Transverse colon (tissue), 4 donors: ENCODE measurements at regions not wholly inside any gene's neighbourhood (a gene's known extent, or its start where the extent isn't known, plus 50 kb on each side); places are given as distances from the start of the nearest gene placed in this dataset.

Experiments used
- DNase-seq: peaks from one replicate; pipeline ENCODE4 v3.0.0-alpha.2; 2019
- H3K27ac ChIP-seq, 4 donors: fragments of 200-600 bp; sonication (generic); 2 replicates each; pipeline ENCODE4 v1.5.1; 2016 to 2018; ENCODE audit warnings: inconsistent platforms in 4 of 4
- H3K27me3 ChIP-seq: fragments of 200-600 bp; sonication (generic); 2 replicates; pipeline ENCODE4 v1.5.1; 2017; ENCODE audit warnings: inconsistent platforms
- H3K36me3 ChIP-seq, 4 donors: fragments of 200-600 bp; sonication (generic); 2 replicates each; pipeline ENCODE4 v1.5.1; 2017 to 2019; ENCODE audit warnings: inconsistent platforms in 4 of 4
- H3K4me1 ChIP-seq, 4 donors: fragments of 200-600 bp; sonication (generic); 2 replicates each; pipeline ENCODE4 v1.5.1; 2017 to 2020; ENCODE audit warnings: inconsistent platforms in 4 of 4
- H3K4me3 ChIP-seq, 4 donors: fragments of 200-600 bp; sonication (generic); 1 replicate in 1 of 4; 2 replicates in 3 of 4; pipeline versions ENCODE4 v1.5.1 to v1.6.1; 2017 to 2019; ENCODE audit warnings: inconsistent platforms in 4 of 4
- H3K9me3 ChIP-seq, 2 donors: fragments of 200-600 bp; sonication (generic); 2 replicates each; pipeline ENCODE4 v1.5.1; 2017 to 2019; ENCODE audit warnings: inconsistent platforms in 2 of 2
- CTCF ChIP-seq, 5 experiments: fragments of 200-600 bp in 3 of 5; fragments of 450-650 bp in 2 of 5; sonication (generic) in 3 of 5; IDR thresholded peaks; 1 replicate in 2 of 5; 2 replicates in 3 of 5; pipeline ENCODE4 v1.5.1; 2016 to 2017; ENCODE audit warnings: antibody characterized with exemption in 5 of 5, inconsistent platforms in 3 of 5, mild to moderate bottlenecking in 2 of 5, moderate library complexity in 1 of 5
- EP300 ChIP-seq: sonication (generic); formaldehyde crosslinking; IDR thresholded peaks from one replicate; pipeline ENCODE4 v1.6.1; 2017; ENCODE audit warnings: antibody characterized with exemption, low read depth
- POLR2A ChIP-seq: fragments of 450-650 bp; IDR thresholded peaks from one replicate; pipeline ENCODE4 v1.6.1; 2016; ENCODE audit warnings: antibody characterized with exemption, mild to moderate bottlenecking, moderate library complexity
- POLR2AphosphoS5 ChIP-seq, 3 donors: sonication (generic); formaldehyde crosslinking; IDR thresholded peaks; one replicate each; pipeline ENCODE4 v1.6.1; 2016; ENCODE audit warnings: antibody characterized with exemption in 3 of 3
- WGBS, 2 donors: methylation state at CpG; one replicate each; pipeline ENCODE4 v1.1.5; 2018; ENCODE audit warnings: low coverage in 1 of 2; 5-methylcytosine and 5-hydroxymethylcytosine counted together
- in situ Hi-C, 4 donors: fragments of 200-750 bp; cut with MboI; loops; one replicate each; pipeline versions ENCODE4 v1.15.0 to v1.15.1; 2017; ENCODE audit warnings: low sequenced_read_pairs in 3 of 4, low pct_ligation_motif_present in 1 of 4, low pct_unique_long_range_greater_than_20kb in 1 of 4
- intact Hi-C: fragments of 100-400 bp; cut with DNase I; formaldehyde crosslinking; loops from one replicate; pipeline ENCODE4 v1.15.1; 2023; ENCODE audit warnings: low total_unique reads

- Histone ChIP-seq H3K27ac (no peak overlapping the region), H3K36me3 (no peaks in the 10 kb centered on the region), H3K4me3 (no peak overlapping the region), H3K9me3 (no peaks in the 10 kb centered on the region), H3K4me1 (no peaks in the 10 kb centered on the region), H3K27me3 (no peaks in the 10 kb centered on the region)
- no peak for TF ChIP-seq CTCF (IDR thresholded peaks at IDR 0.05)
- TF ChIP-seq POLR2A = no peak
- no peak for TF ChIP-seq POLR2AphosphoS5 (IDR thresholded peaks at IDR 0.05)
- no peak for TF ChIP-seq EP300
- intact Hi-C loops = no loop called here
- DNase-seq = no peak
- in situ Hi-C loops = no loop called here
Measured at GRCh38 chr14:35959835-35960234, 133.7 kb downstream of the BRMS1L start.

GRCh38 chr14:35958499-35958898 is 132.4 kb downstream of the BRMS1L start:
- in situ Hi-C loops (no loop called here), intact Hi-C loops (no loop called here)
- H3K36me3 ChIP-seq = no peaks in the 10 kb centered on the region
- H3K9me3 ChIP-seq = no peaks in the 10 kb centered on the region
- H3K27me3 ChIP-seq = no peaks in the 10 kb centered on the region
- TF ChIP-seq POLR2AphosphoS5 (IDR thresholded peaks at IDR 0.05) = no peak
- no peak for TF ChIP-seq CTCF (IDR thresholded peaks at IDR 0.05)
- no peak for TF ChIP-seq EP300
- no peak for TF ChIP-seq POLR2A
- no peak overlapping the region for H3K4me3 ChIP-seq
- no peaks in the 10 kb centered on the region for H3K4me1 ChIP-seq
- WGBS, 2 donors = 87 to 100% methylated on average over 3 to 4 of the region's 4 CpGs
- DNase-seq = no peak
- H3K27ac ChIP-seq = no peak overlapping the region

GRCh38 chr14:35956376-35957085 is 130.4 kb downstream of the BRMS1L start:
- Histone ChIP-seq H3K4me1 (no peaks in the 10 kb centered on the region), H3K4me3 (no peak overlapping the region), H3K9me3 (no peaks in the 10 kb centered on the region), H3K27ac (no peak overlapping the region), H3K36me3 (no peaks in the 10 kb centered on the region), H3K27me3 (no peaks in the 10 kb centered on the region)
- 83 to 88% methylated on average over 4 to 13 of the region's 13 CpGs for WGBS, 2 donors
- intact Hi-C loops = no loop called here
- TF ChIP-seq CTCF (IDR thresholded peaks at IDR 0.05) = no peak
- TF ChIP-seq POLR2AphosphoS5 (IDR thresholded peaks at IDR 0.05) = no peak
- TF ChIP-seq POLR2A = no peak
- no peak for TF ChIP-seq EP300
- in situ Hi-C loops = no loop called here
- no peak for DNase-seq

GRCh38 chr14:35952584-35952983 is 126.4 kb downstream of the BRMS1L start:
- H3K27me3 ChIP-seq = no peaks in the 10 kb centered on the region
- DNase-seq = no peak
- no peak overlapping the region for H3K4me3 ChIP-seq
- TF ChIP-seq POLR2A (no peak), POLR2AphosphoS5 (IDR thresholded peaks at IDR 0.05) (no peak), EP300 (no peak), CTCF (IDR thresholded peaks at IDR 0.05) (no peak)
- in situ Hi-C loops = no loop called here
- H3K4me1 ChIP-seq = peaks cover 0 to 6% (median 2%) of the 10 kb centered on the region in 4 donors
- intact Hi-C loops = no loop called here
- H3K9me3 ChIP-seq = no peaks in the 10 kb centered on the region
- H3K27ac ChIP-seq = no peak overlapping the region
- H3K36me3 ChIP-seq = no peaks in the 10 kb centered on the region
- 59 to 64% methylated on average over 3 of the region's 3 CpGs for WGBS, 2 donors
